HCT116 (cell line): ENCODE measurements at regions not wholly inside any gene's neighbourhood (a gene's known extent, or its start where the extent isn't known, plus 50 kb on each side); places are given as distances from the start of the nearest gene placed in this dataset.
A peak's percentile ranks its signal among the peaks of the same experiment; 100 is the strongest.

Experiments
- CEBPB ChIP-seq: IDR thresholded peaks from 2 replicates; pipeline ENCODE4 v1.6.1; 2012; ENCODE audit warnings: low read depth
- CTCF ChIP-seq, 3 experiments: fragments of 200-600 bp in 1 of 3; sonication (generic) in 1 of 3; IDR thresholded peaks in 2 of 3; conservative IDR thresholded peaks in 1 of 3; 2 replicates each; pipeline ENCODE4 v1.5.1; 2012 to 2017; ENCODE audit warnings: low read depth in 2 of 3, low read length in 2 of 3, antibody characterized with exemption in 1 of 3, borderline replicate concordance in 1 of 3, control low read depth in 1 of 3, mild to moderate bottlenecking in 1 of 3, mixed read lengths in 1 of 3, mixed run types in 1 of 3, moderate library complexity in 1 of 3; ENCODE audit not compliant: insufficient read depth in 1 of 3
- ELF1 ChIP-seq: IDR thresholded peaks from 2 replicates; pipeline ENCODE4 v1.6.1; 2012; ENCODE audit warnings: low read depth, borderline replicate concordance
- EZH2 ChIP-seq: fragments of 200-600 bp; sonication (generic); IDR thresholded peaks from 2 replicates; pipeline ENCODE4 v1.6.1; 2017; ENCODE audit warnings: antibody characterized with exemption, mixed run types
- JUND ChIP-seq: IDR thresholded peaks from 2 replicates; pipeline ENCODE4 v1.6.1; 2012
- POLR2A ChIP-seq: IDR thresholded peaks from 2 replicates; pipeline ENCODE4 v1.7.0; 2011; ENCODE audit warnings: borderline replicate concordance; ENCODE audit not compliant: insufficient read depth, insufficient read length; ENCODE audit errors: extremely low read depth
- POLR2AphosphoS5 ChIP-seq: IDR thresholded peaks from 2 replicates; pipeline ENCODE4 v1.6.1; 2011; ENCODE audit warnings: mild to moderate bottlenecking, low read depth, low read length, moderate library complexity
- SP1 ChIP-seq: IDR thresholded peaks from 2 replicates; pipeline ENCODE4 v1.6.1; 2012; ENCODE audit warnings: low read depth
- ZNF274 ChIP-seq: fragments of 200-500 bp; sonication (Bioruptor generic); IDR thresholded peaks from 2 replicates; pipeline ENCODE4 v1.6.1; 2014; ENCODE audit warnings: mild to moderate bottlenecking, low read depth, low read length, inconsistent platforms
- TF ChIP-seq, protein P1 (sequence below): IDR thresholded peaks from 2 replicates; pipeline ENCODE4 v1.6.1; 2012; ENCODE audit warnings: low read depth
- TF ChIP-seq, protein P2 (sequence below): IDR thresholded peaks from 2 replicates; pipeline ENCODE4 v1.6.1; 2012

- no peak for TF ChIP-seq CTCF (IDR thresholded peaks at IDR 0.05 in 2 of 3, conservative IDR thresholded peaks at IDR 0.05 in 1 of 3; ENCODE audit: borderline replicate concordance in 1 of 3, insufficient read depth in 1 of 3, low read depth in 2 of 3, low read length in 2 of 3)
- TF ChIP-seq CEBPB: 0 out of 2 replicates have a peak, but pooled peaks have one; percentile 17
- TF ChIP-seq ZNF274: no peak
- TF ChIP-seq JUND: no peak
- TF ChIP-seq POLR2A: no peak
- TF ChIP-seq ELF1: 0 out of 2 replicates have a peak, but pooled peaks have one; percentile 20
- TF ChIP-seq, protein P1, sequence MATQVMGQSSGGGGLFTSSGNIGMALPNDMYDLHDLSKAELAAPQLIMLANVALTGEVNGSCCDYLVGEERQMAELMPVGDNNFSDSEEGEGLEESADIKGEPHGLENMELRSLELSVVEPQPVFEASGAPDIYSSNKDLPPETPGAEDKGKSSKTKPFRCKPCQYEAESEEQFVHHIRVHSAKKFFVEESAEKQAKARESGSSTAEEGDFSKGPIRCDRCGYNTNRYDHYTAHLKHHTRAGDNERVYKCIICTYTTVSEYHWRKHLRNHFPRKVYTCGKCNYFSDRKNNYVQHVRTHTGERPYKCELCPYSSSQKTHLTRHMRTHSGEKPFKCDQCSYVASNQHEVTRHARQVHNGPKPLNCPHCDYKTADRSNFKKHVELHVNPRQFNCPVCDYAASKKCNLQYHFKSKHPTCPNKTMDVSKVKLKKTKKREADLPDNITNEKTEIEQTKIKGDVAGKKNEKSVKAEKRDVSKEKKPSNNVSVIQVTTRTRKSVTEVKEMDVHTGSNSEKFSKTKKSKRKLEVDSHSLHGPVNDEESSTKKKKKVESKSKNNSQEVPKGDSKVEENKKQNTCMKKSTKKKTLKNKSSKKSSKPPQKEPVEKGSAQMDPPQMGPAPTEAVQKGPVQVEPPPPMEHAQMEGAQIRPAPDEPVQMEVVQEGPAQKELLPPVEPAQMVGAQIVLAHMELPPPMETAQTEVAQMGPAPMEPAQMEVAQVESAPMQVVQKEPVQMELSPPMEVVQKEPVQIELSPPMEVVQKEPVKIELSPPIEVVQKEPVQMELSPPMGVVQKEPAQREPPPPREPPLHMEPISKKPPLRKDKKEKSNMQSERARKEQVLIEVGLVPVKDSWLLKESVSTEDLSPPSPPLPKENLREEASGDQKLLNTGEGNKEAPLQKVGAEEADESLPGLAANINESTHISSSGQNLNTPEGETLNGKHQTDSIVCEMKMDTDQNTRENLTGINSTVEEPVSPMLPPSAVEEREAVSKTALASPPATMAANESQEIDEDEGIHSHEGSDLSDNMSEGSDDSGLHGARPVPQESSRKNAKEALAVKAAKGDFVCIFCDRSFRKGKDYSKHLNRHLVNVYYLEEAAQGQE: no peak
- TF ChIP-seq EZH2: no peak
- TF ChIP-seq POLR2AphosphoS5: 0 out of 2 replicates have a peak, but pooled peaks have one; percentile 23
- TF ChIP-seq SP1: peak; percentile 16; the same call in 1 of the 2 replicates
- TF ChIP-seq, protein P2, sequence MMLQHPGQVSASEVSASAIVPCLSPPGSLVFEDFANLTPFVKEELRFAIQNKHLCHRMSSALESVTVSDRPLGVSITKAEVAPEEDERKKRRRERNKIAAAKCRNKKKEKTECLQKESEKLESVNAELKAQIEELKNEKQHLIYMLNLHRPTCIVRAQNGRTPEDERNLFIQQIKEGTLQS: no peak
Measured at GRCh38 chr6:47414423-47415167, 63.0 kb upstream of the CD2AP start.
